GM21381 (cell line): ENCODE measurements at regions not wholly inside any gene's neighbourhood (a gene's known extent, or its start where the extent isn't known, plus 50 kb on each side); places are given as distances from the start of the nearest gene placed in this dataset.

Experiments
- ATAC-seq: cut with Tn5 transposase; IDR thresholded peaks from one replicate; pipeline ENCODE4 v1.9.1; 2021; ENCODE audit warnings: mild to moderate bottlenecking, moderate library complexity; ENCODE audit not compliant: unreplicated experiment

GRCh38 chr2:12106440-12107080 is 360.1 kb downstream of the LPIN1 start:
- no peak for ATAC-seq

GRCh38 chr2:12107321-12107720 is 360.9 kb downstream of the LPIN1 start:
- ATAC-seq = no peak

GRCh38 chr2:12107939-12108338 is 361.5 kb downstream of the LPIN1 start:
- ATAC-seq = no peak

GRCh38 chr2:12109363-12110017 is 363.1 kb downstream of the LPIN1 start:
- ATAC-seq = no peak

GRCh38 chr2:12110074-12110473 is 363.6 kb downstream of the LPIN1 start:
- ATAC-seq = no peak

DNA sequence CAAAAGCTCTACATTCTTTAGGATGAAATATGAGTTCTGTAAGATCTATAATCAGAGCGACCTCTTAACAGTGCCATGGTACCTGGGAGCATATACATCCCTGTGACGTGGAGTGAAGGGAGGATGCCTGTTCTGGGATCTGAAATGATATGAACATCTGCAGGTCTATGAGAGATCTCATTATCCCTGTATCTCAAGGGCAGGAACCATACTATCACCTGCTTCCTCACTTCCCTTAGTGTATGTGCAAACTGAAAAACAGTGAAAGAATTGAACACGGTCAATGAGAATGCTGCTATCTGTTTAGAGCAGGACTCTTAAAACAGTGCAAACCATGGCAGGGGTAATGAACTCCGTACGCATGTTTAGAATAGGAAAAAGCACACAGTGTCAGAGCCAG is 364.0 kb downstream of the LPIN1 start:
- ATAC-seq = no peak

- ATAC-seq = no peak
These were observed 367.0 kb downstream of the LPIN1 start for GRCh38 chr2:12113412-12113811.

- no peak for ATAC-seq
These were observed 368.4 kb downstream of the LPIN1 start for GRCh38 chr2:12114816-12115215.

GRCh38 chr2:12116228-12116750 is 369.9 kb downstream of the LPIN1 start:
- ATAC-seq = peak; percentile 69

GRCh38 chr2:12119841-12120240 is 373.4 kb downstream of the LPIN1 start:
- ATAC-seq = no peak

DNA sequence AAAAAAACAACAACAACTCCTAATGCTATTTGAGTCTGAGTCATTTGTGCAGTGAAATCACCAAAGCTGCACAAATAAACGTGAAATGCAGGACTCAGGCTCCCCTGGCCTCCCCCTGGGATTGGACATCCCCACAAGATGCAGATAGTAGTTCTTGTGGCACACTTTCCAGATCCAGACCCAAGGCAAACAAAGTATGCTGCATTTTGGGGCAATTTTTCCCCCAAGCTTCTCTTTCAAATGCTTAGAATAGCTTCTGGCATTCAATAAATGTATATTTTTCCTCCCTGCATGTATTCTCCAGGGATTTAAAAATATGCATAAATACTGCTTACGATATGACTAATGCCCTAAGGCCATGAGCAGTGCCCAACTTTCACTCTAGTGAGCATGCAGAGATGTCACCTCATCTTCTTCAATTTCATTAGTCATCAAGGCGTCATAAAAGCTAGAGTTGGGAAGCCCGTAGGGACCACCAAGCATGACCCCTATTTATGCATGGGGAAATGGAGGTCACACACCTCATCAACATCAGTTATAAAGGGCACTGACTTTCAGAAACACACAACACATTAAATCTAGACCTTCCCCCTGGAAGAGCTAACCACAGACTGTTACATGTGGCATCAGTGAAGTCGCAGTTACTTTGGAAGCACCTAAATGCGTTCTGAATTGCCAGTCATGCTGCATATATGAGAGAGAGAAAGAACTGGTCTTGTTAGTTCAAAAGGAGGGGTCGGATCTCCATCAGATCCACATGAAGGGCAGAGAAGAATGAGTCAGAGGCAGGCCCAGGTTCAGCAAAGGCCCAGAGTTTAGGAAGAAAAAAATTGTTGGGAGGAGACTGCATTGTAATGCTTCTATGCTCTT is 374.1 kb downstream of the LPIN1 start:
- ATAC-seq = no peak

GRCh38 chr2:12124790-12125189 is 378.4 kb downstream of the LPIN1 start:
- ATAC-seq = no peak

DNA sequence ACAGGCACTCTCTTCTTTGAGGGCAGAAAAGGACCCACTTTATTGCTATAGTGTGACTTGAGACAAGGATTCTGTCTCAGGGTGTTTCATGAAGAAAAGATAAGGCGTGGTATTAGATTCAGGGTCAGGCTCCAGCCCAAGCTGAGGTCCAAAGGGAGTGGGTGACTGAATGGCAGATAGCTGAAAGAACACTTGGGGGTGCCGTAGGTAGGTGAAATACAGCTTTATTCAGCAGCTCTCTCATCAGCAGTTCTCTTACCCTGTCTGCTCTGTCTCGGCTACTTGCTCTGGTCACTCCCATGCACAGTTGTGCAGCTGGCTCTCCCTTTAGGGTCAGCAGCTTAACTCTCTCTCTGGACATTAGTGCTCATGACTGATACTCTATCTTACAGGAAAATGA is 379.9 kb downstream of the LPIN1 start:
- ATAC-seq = no peak

- ATAC-seq = no peak
These were observed 381.2 kb downstream of the LPIN1 start for GRCh38 chr2:12127638-12128037.

GRCh38 chr2:12131975-12132374 is 385.5 kb downstream of the LPIN1 start:
- ATAC-seq = no peak

GRCh38 chr2:12141618-12142258 is 395.3 kb downstream of the LPIN1 start:
- ATAC-seq = no peak

DNA sequence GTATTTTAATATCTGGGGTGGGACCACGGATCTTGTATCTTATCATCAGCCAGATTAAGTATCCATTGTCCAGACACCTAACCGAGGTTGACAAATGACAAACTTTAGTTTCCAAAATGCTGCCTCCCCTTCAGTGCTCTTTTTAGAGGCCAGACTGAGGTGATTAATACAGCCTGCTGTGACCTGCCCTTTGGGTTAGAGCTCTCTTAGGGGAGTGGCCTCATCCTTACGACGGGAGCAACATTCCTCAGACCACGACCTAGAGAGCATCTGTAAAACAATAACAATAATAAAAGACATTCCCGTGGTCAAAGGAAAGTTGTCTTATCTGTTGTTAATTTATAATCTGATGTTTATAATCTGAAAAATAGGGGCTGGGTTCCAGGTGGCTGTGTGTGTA is 405.3 kb downstream of the LPIN1 start:
- ATAC-seq = no peak

DNA sequence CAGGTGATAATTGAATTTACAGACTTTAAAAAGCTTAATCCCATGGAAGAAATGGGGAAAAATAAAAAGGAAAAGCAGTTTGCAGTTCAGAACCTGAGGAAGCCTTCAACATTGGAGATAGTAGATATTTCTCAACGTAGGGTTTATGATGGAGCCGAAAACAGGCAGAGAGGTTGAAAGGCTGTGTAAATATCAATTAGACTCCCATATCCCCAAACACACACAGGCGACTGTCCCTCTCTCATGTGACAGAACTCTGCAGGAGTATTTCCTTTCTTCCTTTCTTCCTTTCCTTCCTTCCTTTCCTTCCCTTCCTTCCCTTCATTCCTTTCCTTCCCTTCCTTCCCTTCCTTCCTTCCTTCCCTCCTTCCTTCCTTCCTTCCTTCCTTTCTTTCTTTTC is 406.5 kb downstream of the LPIN1 start:
- no peak for ATAC-seq

DNA sequence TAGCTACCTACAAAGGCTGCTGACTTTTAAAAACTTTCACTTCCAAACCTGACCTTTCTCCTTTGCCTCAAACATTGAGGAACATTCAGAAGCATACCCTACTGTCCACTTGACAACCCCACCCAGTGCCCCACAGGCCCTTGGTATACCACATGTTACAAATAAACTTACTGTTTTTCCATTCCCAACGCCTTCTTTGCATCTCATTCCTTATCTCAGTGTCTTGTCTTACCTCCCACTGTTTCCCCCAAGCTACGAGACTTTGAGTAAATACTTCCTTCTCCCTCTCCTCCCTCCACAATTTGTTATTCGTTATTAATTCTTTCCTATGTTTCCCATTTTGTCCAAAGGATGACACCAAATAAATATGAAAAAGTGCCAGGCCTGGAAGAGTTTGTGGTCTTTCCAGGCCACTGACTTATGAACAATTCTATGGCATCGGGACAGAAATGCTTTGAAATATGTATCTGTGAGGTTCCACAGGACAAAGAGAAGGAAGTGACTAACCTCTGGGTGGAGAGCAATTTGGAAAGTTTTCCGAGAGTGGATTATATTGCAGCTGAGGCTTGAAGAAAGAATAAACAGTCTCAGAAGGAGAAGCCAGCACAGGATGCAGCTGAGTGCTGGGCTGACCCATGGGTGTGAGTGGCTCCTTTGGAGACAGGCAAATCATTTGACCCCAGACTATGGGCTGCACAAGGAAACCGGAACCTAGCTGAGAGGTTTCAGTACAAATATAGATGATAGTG is 409.0 kb downstream of the LPIN1 start:
- no peak for ATAC-seq

DNA sequence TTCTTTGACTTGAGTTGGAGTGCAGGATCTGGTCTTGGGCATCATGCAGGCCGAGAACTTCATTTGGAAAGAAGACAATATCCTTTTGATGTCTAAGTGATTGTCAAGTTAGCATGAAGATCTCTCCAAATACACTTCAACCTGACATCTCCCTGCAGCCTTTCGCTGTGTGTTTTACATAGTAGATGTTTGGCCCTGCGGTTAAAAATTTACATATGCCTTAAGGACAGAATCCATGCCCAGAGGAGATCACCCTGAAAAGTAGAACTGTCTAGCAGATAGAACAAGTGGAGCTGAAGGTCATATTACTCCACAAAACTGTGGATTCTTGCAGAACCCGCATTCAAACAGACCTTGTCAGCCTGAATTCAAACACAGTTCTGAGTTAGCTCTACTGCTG is 409.9 kb downstream of the LPIN1 start:
- ATAC-seq = no peak
